CD4-positive, CD25-positive, alpha-beta regulatory T cell (primary cell): ENCODE measurements at regions not wholly inside any gene's neighbourhood (a gene's known extent, or its start where the extent isn't known, plus 50 kb on each side); places are given as distances from the start of the nearest gene placed in this dataset.
"Not testable (repeated sequence)": the region's sequence is repeated elsewhere in the genome, so short reads cannot be mapped to it uniquely, and the experiment has no call there.

Experiments used
- ATAC-seq, 2 donors: fragments of 150-1000 bp; cut with Tn5 transposase; one replicate each; pipeline ENCODE4 v1.10.0; 2021; ENCODE audit warnings: low read depth in 2 of 2, moderate number of reproducible peaks in 2 of 2, moderate library complexity in 1 of 2
- DNase-seq, 3 donors: peaks; one replicate each; pipeline versions ENCODE4 v3.0.0 to v3.0.0-alpha.2; 2012 to 2022; ENCODE audit warnings: mixed read lengths in 1 of 3
- H3K27ac ChIP-seq: one replicate; pipeline ENCODE4 v1.7.0; 2013; ENCODE audit warnings: mild to moderate bottlenecking, low read length; ENCODE audit not compliant: insufficient read depth, poor library complexity, severe bottlenecking
- H3K27me3 ChIP-seq: one replicate; pipeline ENCODE4 v1.7.0; 2013; ENCODE audit warnings: low read length; ENCODE audit not compliant: control insufficient read depth, insufficient read depth
- H3K36me3 ChIP-seq: one replicate; pipeline ENCODE4 v1.7.0; 2013; ENCODE audit warnings: mild to moderate bottlenecking, low read length, moderate library complexity; ENCODE audit not compliant: control insufficient read depth, insufficient read depth
- H3K4me1 ChIP-seq: 2 replicates; pipeline ENCODE4 v1.7.0; 2013; ENCODE audit warnings: mild to moderate bottlenecking, low read length; ENCODE audit not compliant: insufficient read depth, control insufficient read depth, poor library complexity, severe bottlenecking
- H3K4me3 ChIP-seq: one replicate; pipeline ENCODE4 v1.7.0; 2013; ENCODE audit warnings: low read depth, mild to moderate bottlenecking, low read length, moderate library complexity
- H3K9me3 ChIP-seq, 2 experiments: 1 replicate in 1 of 2; 2 replicates in 1 of 2; pipeline ENCODE4 v1.7.0; 2013; ENCODE audit warnings: low read length in 2 of 2, mild to moderate bottlenecking in 1 of 2, moderate library complexity in 1 of 2; ENCODE audit not compliant: control insufficient read depth in 2 of 2
- H3K27ac Mint-ChIP-seq, 3 donors: one replicate each; pipeline ENCODE4 v1.8.0; 2020 to 2022; ENCODE audit warnings: mild to moderate bottlenecking in 3 of 3, mixed read lengths in 3 of 3, moderate library complexity in 2 of 3
- H3K27me3 Mint-ChIP-seq: one replicate; pipeline ENCODE4 v1.8.0; 2022; ENCODE audit warnings: mild to moderate bottlenecking, mixed read lengths
- H3K36me3 Mint-ChIP-seq: one replicate; pipeline ENCODE4 v1.8.0; 2020; ENCODE audit warnings: mixed read lengths
- H3K4me1 Mint-ChIP-seq, 4 donors: one replicate each; pipeline ENCODE4 v1.8.0; 2020 to 2022; ENCODE audit warnings: mixed read lengths in 4 of 4, mild to moderate bottlenecking in 1 of 4
- H3K4me3 Mint-ChIP-seq, 4 donors: one replicate each; pipeline ENCODE4 v1.8.0; 2020 to 2022; ENCODE audit warnings: mild to moderate bottlenecking in 4 of 4, mixed read lengths in 4 of 4, moderate library complexity in 3 of 4
- H3K9me3 Mint-ChIP-seq, 7 donors: one replicate each; pipeline ENCODE4 v1.8.0; 2020 to 2022; ENCODE audit warnings: mixed read lengths in 7 of 7, mild to moderate bottlenecking in 3 of 7, moderate library complexity in 2 of 7

- no peaks in the 10 kb centered on the region for H3K4me1 ChIP-seq
- H3K27me3 Mint-ChIP-seq, result no peaks in the 10 kb centered on the region
- no peaks in the 10 kb centered on the region for H3K9me3 ChIP-seq
- H3K36me3 Mint-ChIP-seq, result no peaks in the 10 kb centered on the region
- H3K9me3 Mint-ChIP-seq, result peaks cover 0 to 3% (median 0%) of the 10 kb centered on the region in 7 donors
- no peaks in the 10 kb centered on the region for H3K27me3 ChIP-seq
- DNase-seq, result no peak
- no peak overlapping the region for H3K27ac Mint-ChIP-seq
- H3K36me3 ChIP-seq, result no peaks in the 10 kb centered on the region
- H3K4me1 Mint-ChIP-seq, result no peaks in the 10 kb centered on the region
- H3K4me3 Mint-ChIP-seq, result no peak overlapping the region
- no peak overlapping the region for H3K27ac ChIP-seq
- ATAC-seq, result no peak
- no peak overlapping the region for H3K4me3 ChIP-seq
Measured at GRCh38 chr10:21388589-21388988, 136.9 kb downstream of the SKIDA1 start.

GRCh38 chr10:21387868-21388267 is 137.6 kb downstream of the SKIDA1 start:
- H3K9me3 ChIP-seq, result no peaks in the 10 kb centered on the region
- no peak overlapping the region for H3K4me3 Mint-ChIP-seq
- peaks cover 0 to 3% (median 0%) of the 10 kb centered on the region in 7 donors for H3K9me3 Mint-ChIP-seq
- ATAC-seq (no peak), DNase-seq (no peak)
- no peaks in the 10 kb centered on the region for H3K36me3 ChIP-seq
- no peaks in the 10 kb centered on the region for H3K4me1 ChIP-seq
- no peaks in the 10 kb centered on the region for H3K4me1 Mint-ChIP-seq
- H3K4me3 ChIP-seq, result no peak overlapping the region
- H3K27me3 Mint-ChIP-seq, result no peaks in the 10 kb centered on the region
- H3K36me3 Mint-ChIP-seq, result no peaks in the 10 kb centered on the region
- no peak overlapping the region for H3K27ac ChIP-seq
- no peak overlapping the region for H3K27ac Mint-ChIP-seq
- H3K27me3 ChIP-seq, result no peaks in the 10 kb centered on the region

GRCh38 chr10:21385996-21386585 is 139.4 kb downstream of the SKIDA1 start:
- Mint-ChIP-seq H3K4me1 (no peaks in the 10 kb centered on the region), H3K36me3 (no peaks in the 10 kb centered on the region), H3K9me3 (peaks cover 0 to under 1% (median 0%) of the 10 kb centered on the region in 7 donors), H3K27ac (no peak overlapping the region), H3K4me3 (no peak overlapping the region), H3K27me3 (peaks cover 7% of the 10 kb centered on the region)
- no peaks in the 10 kb centered on the region for H3K9me3 ChIP-seq
- no peak for ATAC-seq
- no peaks in the 10 kb centered on the region for H3K36me3 ChIP-seq
- H3K4me1 ChIP-seq, result no peaks in the 10 kb centered on the region
- H3K27me3 ChIP-seq, result no peaks in the 10 kb centered on the region
- H3K27ac ChIP-seq, result no peak overlapping the region
- no peak overlapping the region for H3K4me3 ChIP-seq
- DNase-seq, result no peak

- no peaks in the 10 kb centered on the region for H3K4me1 Mint-ChIP-seq
- Histone ChIP-seq H3K27ac (no peak overlapping the region), H3K27me3 (no peaks in the 10 kb centered on the region), H3K4me1 (no peaks in the 10 kb centered on the region), H3K9me3 (no peaks in the 10 kb centered on the region), H3K4me3 (no peak overlapping the region), H3K36me3 (no peaks in the 10 kb centered on the region)
- no peaks in the 10 kb centered on the region for H3K9me3 Mint-ChIP-seq
- no peak overlapping the region for H3K27ac Mint-ChIP-seq
- H3K4me3 Mint-ChIP-seq, result no peak overlapping the region
- H3K27me3 Mint-ChIP-seq, result peaks cover 7% of the 10 kb centered on the region
- DNase-seq (no peak), ATAC-seq (no peak)
- no peaks in the 10 kb centered on the region for H3K36me3 Mint-ChIP-seq
Measured at GRCh38 chr10:21385536-21385935, 139.9 kb downstream of the SKIDA1 start.

- Mint-ChIP-seq H3K27ac (no peak overlapping the region), H3K27me3 (peaks cover 7% of the 10 kb centered on the region), H3K9me3 (no peaks in the 10 kb centered on the region), H3K4me1 (peaks cover 0 to 3% (median under 1%) of the 10 kb centered on the region in 4 donors), H3K4me3 (no peak overlapping the region), H3K36me3 (no peaks in the 10 kb centered on the region)
- Histone ChIP-seq H3K9me3 (no peaks in the 10 kb centered on the region), H3K4me3 (no peak overlapping the region), H3K27ac (no peak overlapping the region), H3K4me1 (no peaks in the 10 kb centered on the region), H3K27me3 (no peaks in the 10 kb centered on the region), H3K36me3 (no peaks in the 10 kb centered on the region)
- ATAC-seq (no peak), DNase-seq (no peak)
Measured at GRCh38 chr10:21379143-21379542, 146.3 kb downstream of the SKIDA1 start.

- not testable (repeated sequence) for H3K27ac Mint-ChIP-seq
- peaks cover 0 to 16% (median under 1%) of the 10 kb centered on the region in 4 donors for H3K4me1 Mint-ChIP-seq
Measured at GRCh38 chr10:21375274-21375673, 150.2 kb downstream of the SKIDA1 start.

GRCh38 chr10:21373881-21374280 is 151.6 kb downstream of the SKIDA1 start:
- H3K4me3 Mint-ChIP-seq, result not testable (repeated sequence)

More at GRCh38 chr10:21375274-21375673, 150.2 kb downstream of the SKIDA1 start:
- H3K9me3 Mint-ChIP-seq, H3K36me3 ChIP-seq, H3K27me3 ChIP-seq, H3K4me3 ChIP-seq, H3K9me3 ChIP-seq, H3K27ac ChIP-seq, H3K4me3 Mint-ChIP-seq, H3K36me3 Mint-ChIP-seq, ATAC-seq, DNase-seq, H3K4me1 ChIP-seq, H3K27me3 Mint-ChIP-seq: not testable (repeated sequence)

GRCh38 chr10:21372651-21373410 is 152.7 kb downstream of the SKIDA1 start:
- Mint-ChIP-seq H3K36me3 (no peaks in the 10 kb centered on the region), H3K9me3 (no peaks in the 10 kb centered on the region), H3K4me3 (peak overlapping the region in 2 of 4 donors; percentile 55 to 59), H3K27ac (peak overlapping the region in 2 of 3 donors; percentile 59 to 64), H3K4me1 (peaks cover 0 to 14% (median under 1%) of the 10 kb centered on the region in 4 donors), H3K27me3 (no peaks in the 10 kb centered on the region)
- Histone ChIP-seq H3K4me1 (no peaks in the 10 kb centered on the region), H3K9me3 (no peaks in the 10 kb centered on the region), H3K4me3 (peak overlapping the region; percentile 31), H3K27ac (no peak overlapping the region), H3K27me3 (no peaks in the 10 kb centered on the region), H3K36me3 (no peaks in the 10 kb centered on the region)
- peak; percentile 57 to 80 for ATAC-seq
- peak in 2 of 3 donors; percentile 31 to 76 for DNase-seq

More at GRCh38 chr10:21373881-21374280, 151.6 kb downstream of the SKIDA1 start:
- H3K4me1 ChIP-seq, H3K9me3 ChIP-seq, H3K27me3 ChIP-seq, ATAC-seq, H3K27me3 Mint-ChIP-seq, H3K36me3 ChIP-seq, H3K27ac ChIP-seq, DNase-seq, H3K36me3 Mint-ChIP-seq, H3K9me3 Mint-ChIP-seq, H3K4me3 ChIP-seq: not testable (repeated sequence)
- H3K4me1 Mint-ChIP-seq, result peaks cover 0 to 14% (median under 1%) of the 10 kb centered on the region in 4 donors
- peak overlapping the region in 1 of 3 donors; percentile 10 for H3K27ac Mint-ChIP-seq
